Esophagus squamous epithelium (tissue), 5 donors: ENCODE measurements at regions not wholly inside any gene's neighbourhood (a gene's known extent, or its start where the extent isn't known, plus 50 kb on each side); places are given as distances from the start of the nearest gene placed in this dataset.

Experiments
- DNase-seq: peaks from one replicate; lab custom pipeline; 2025; lab: John Stamatoyannopoulos, UW
- H3K27ac ChIP-seq, 4 donors: fragments of 200-600 bp; sonication (generic); one replicate each; pipeline ENCODE4 v1.5.1; 2016 to 2019; ENCODE audit warnings: mild to moderate bottlenecking in 1 of 4
- H3K27me3 ChIP-seq, 4 donors: fragments of 200-600 bp; sonication (generic); 1 replicate in 3 of 4; 2 replicates in 1 of 4; pipeline versions ENCODE4 v1.5.1 to v1.6.0; 2017 to 2021; ENCODE audit warnings: antibody characterized with exemption in 1 of 4
- H3K36me3 ChIP-seq, 3 donors: fragments of 200-600 bp; sonication (generic); one replicate each; pipeline ENCODE4 v1.5.1; 2016 to 2019
- H3K4me1 ChIP-seq, 3 donors: fragments of 200-600 bp; sonication (generic); one replicate each; pipeline ENCODE4 v1.5.1; 2017 to 2019
- H3K4me3 ChIP-seq, 4 donors: fragments of 200-600 bp; sonication (generic); 1 replicate in 3 of 4; 2 replicates in 1 of 4; pipeline ENCODE4 v1.5.1; 2016 to 2019; ENCODE audit warnings: mild to moderate bottlenecking in 2 of 4, moderate library complexity in 1 of 4
- H3K9me3 ChIP-seq, 3 donors: fragments of 200-600 bp; sonication (generic); one replicate each; pipeline ENCODE4 v1.5.1; 2016 to 2019
- CTCF ChIP-seq, 6 experiments: fragments of 450-650 bp in 4 of 6; fragments of 200-600 bp in 2 of 6; sonication (generic) in 2 of 6; IDR thresholded peaks; one replicate each; pipeline ENCODE4 v1.5.1; 2016 to 2019; ENCODE audit warnings: antibody characterized with exemption in 6 of 6, mild to moderate bottlenecking in 4 of 6, moderate library complexity in 4 of 6
- POLR2A ChIP-seq, 4 donors: fragments of 450-650 bp; IDR thresholded peaks; one replicate each; pipeline ENCODE4 v1.6.1; 2017; ENCODE audit warnings: antibody characterized with exemption in 4 of 4, mild to moderate bottlenecking in 4 of 4, moderate library complexity in 3 of 4
- WGBS, 2 donors: methylation state at CpG; one replicate each; pipeline ENCODE4 v1.1.5; 2018; 5-methylcytosine and 5-hydroxymethylcytosine counted together
- intact Hi-C: fragments of 100-400 bp; cut with DNase I; formaldehyde crosslinking; loops from one replicate; pipeline ENCODE4 v1.15.0; 2022
- donor health status: DM: yes; HTN: yes; CAD: no.

DNA sequence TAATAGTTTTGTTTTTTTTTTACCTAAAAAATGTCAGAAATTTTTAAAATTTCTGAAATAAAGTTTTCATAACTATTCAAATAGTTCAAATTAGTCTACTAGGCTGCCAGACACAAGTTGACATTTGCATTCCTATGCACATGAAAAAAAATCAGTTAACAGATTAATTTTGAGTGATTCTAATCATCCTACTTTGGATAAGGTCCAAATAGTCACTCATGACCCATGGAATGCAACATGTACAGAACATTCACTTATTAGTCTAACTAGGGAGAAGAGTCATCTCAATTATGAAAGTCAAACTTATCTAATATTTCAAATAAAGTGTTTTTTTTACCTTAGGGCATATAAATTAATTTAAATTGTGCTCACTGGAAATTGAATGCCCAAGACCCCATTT lies 390.2 kb downstream of the EPM2A start:
- intact Hi-C loops, result no loop called here

DNA sequence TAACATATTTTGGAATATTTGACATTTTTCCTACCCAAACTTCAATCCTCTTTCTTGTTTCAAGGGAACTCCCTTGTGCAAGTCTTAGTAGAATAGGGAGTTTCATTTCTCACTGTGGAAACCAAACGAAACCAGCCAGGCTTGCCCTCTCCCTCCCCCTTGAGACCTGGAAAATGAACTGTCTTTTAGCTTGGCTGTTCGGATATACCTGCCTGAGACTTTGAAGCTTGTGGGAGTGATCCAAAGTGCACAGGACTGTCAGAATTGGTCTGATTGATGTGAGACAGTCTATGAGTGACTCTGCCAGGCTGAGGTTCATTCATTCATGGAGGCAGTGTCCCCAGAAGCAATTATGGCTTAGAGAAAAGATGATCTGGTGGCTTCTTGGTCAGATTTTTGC lies 388.1 kb downstream of the EPM2A start:
- Histone ChIP-seq H3K9me3 (no peaks in the 10 kb centered on the region), H3K4me3 (no peak overlapping the region), H3K4me1 (no peaks in the 10 kb centered on the region), H3K27ac (no peak overlapping the region), H3K36me3 (no peaks in the 10 kb centered on the region), H3K27me3 (no peaks in the 10 kb centered on the region)
- TF ChIP-seq CTCF (IDR thresholded peaks at IDR 0.05) (no peak), POLR2A (IDR thresholded peaks at IDR 0.05) (no peak)
- intact Hi-C loops, result no loop called here
- WGBS, 2 donors, result 59 to 70% methylated on average over 1 to 2 of the region's 2 CpGs
- DNase-seq, result no peak

More for the DNA sequence above, 390.2 kb downstream of the EPM2A start:
- TF ChIP-seq POLR2A (IDR thresholded peaks at IDR 0.05) (no peak), CTCF (IDR thresholded peaks at IDR 0.05) (no peak)
- Histone ChIP-seq H3K27ac (no peak overlapping the region), H3K27me3 (no peaks in the 10 kb centered on the region), H3K9me3 (no peaks in the 10 kb centered on the region), H3K4me1 (no peaks in the 10 kb centered on the region), H3K36me3 (no peaks in the 10 kb centered on the region), H3K4me3 (no peak overlapping the region)
- no peak for DNase-seq

DNA sequence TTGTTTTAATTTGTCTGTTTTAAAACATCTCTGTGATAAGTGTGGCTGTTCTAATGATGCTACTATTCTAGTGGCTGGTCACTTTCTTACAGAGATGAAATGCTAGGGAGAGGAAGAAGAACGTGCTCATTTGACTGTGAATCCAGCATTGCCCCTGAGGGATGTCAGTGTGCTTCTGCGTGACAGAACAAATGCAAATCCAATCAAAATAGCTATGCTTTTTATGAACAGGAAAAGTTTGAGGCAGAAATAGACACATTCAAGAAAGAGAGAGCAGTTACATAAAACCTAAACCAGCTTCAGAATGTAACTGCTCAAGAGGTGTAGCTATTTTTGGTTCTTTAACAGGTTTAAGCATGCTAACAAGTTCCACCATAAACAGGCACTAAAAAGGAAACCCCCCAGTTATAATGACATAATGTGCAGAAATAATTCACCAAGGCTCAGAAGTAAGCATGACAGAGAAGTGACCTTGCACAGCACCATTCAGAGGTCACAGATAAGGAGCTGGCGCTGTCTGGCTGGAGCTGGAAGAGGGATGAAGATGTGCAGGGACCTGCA lies 385.3 kb downstream of the EPM2A start:
- intact Hi-C loops, result no loop called here
- Histone ChIP-seq H3K4me3 (no peak overlapping the region), H3K27ac (no peak overlapping the region), H3K27me3 (no peaks in the 10 kb centered on the region), H3K4me1 (no peaks in the 10 kb centered on the region), H3K9me3 (no peaks in the 10 kb centered on the region), H3K36me3 (no peaks in the 10 kb centered on the region)
- no peak for DNase-seq
- TF ChIP-seq POLR2A (IDR thresholded peaks at IDR 0.05) (no peak), CTCF (IDR thresholded peaks at IDR 0.05) (no peak)
- WGBS, 2 donors, result 30 to 42% methylated on average over 3 of the region's 3 CpGs

DNA sequence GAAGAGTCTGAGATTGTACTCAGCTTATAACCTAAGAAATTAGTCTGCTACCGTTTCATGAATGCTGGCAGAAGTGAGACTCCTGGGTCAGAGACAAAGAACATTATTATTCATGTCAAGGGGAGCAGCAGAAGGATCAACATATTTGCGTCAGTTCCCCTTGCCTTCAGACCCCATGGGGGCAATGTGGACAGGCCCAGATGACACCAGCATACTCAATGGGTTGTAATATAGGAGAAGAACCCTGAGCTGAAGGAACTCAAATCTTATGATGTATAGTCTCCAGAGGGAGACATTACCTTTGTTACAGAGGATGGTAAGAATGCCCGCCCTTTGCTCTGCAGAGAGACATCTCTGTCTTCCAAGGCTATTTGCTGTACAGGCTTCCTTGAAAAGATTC lies 384.4 kb downstream of the EPM2A start:
- no peaks in the 10 kb centered on the region for H3K27me3 ChIP-seq
- H3K4me3 ChIP-seq, result no peak overlapping the region
- intact Hi-C loops, result no loop called here
- no peaks in the 10 kb centered on the region for H3K36me3 ChIP-seq
- TF ChIP-seq CTCF (IDR thresholded peaks at IDR 0.05) (no peak), POLR2A (IDR thresholded peaks at IDR 0.05) (no peak)
- DNase-seq, result no peak
- no peak overlapping the region for H3K27ac ChIP-seq
- 69 to 83% methylated on average over 3 of the region's 3 CpGs for WGBS, 2 donors
- H3K4me1 ChIP-seq, result no peaks in the 10 kb centered on the region
- no peaks in the 10 kb centered on the region for H3K9me3 ChIP-seq

- DNase-seq, result no peak
- no peaks in the 10 kb centered on the region for H3K27me3 ChIP-seq
- WGBS, 2 donors, result 84 to 91% methylated on average over 9 to 11 of the region's 11 CpGs
- TF ChIP-seq POLR2A (IDR thresholded peaks at IDR 0.05) (no peak), CTCF (IDR thresholded peaks at IDR 0.05) (no peak)
- H3K9me3 ChIP-seq, result no peaks in the 10 kb centered on the region
- intact Hi-C loops, result no loop called here
- H3K36me3 ChIP-seq, result no peaks in the 10 kb centered on the region
- no peak overlapping the region for H3K27ac ChIP-seq
- H3K4me1 ChIP-seq, result no peaks in the 10 kb centered on the region
- H3K4me3 ChIP-seq, result no peak overlapping the region
These were observed 382.8 kb downstream of the EPM2A start for GRCh38 chr6:145352382-145353080.
